ENCODE measurements at regions not wholly inside any gene's neighbourhood (a gene's known extent, or its start where the extent isn't known, plus 50 kb on each side); places are given as distances from the start of the nearest gene placed in this dataset.

DNA sequence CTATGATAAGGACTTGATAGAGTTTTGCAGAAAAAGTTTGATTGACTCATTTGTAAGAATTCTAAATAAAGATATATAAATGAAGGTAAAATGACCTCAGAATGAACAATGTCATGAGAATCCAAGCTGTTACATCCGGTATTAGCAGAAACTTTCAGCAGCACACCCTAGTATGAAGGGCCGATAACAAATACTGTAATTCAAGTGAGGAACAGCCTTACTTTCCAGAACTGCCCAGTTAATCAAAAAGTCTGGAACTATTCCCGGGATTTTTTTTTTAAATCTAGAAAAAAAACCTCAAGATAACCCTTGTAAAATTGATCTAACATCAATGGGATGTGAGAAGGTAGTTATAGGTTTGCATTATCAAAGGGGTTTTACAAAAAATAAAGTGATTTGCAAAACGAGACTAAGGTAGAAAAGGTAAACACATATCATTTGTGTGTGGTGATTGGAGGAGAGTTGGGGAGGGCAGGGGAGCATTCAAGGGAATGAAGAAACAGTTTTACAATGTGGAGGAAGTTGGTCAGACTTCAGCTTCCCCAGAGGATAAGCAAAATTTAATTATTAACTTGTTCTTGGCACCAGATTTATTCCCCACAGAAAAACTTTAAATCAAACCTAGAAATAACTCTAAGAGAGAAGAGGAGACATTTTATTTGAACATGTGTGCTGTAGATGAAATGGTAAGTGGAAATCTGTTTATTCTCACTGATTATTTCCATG, 75.9 kb upstream of the VCAM1 start:
- DNase-seq = peak in 3 of 6 donors; percentile 16 to 32 (median 21)
- ATAC-seq = peak; percentile 83 to 95 (median 90)
- peaks cover 5 to 19% (median 9%) of the 10 kb centered on the region in 3 donors for H3K4me1 ChIP-seq
- peak; percentile 34 for FAIRE-seq
- peak overlapping the region in 1 of 4 donors; percentile 23 for H3K4me3 ChIP-seq
- intact Hi-C loops (cut with DNase I) = no loop called here
- TF ChIP-seq, protein P1, sequence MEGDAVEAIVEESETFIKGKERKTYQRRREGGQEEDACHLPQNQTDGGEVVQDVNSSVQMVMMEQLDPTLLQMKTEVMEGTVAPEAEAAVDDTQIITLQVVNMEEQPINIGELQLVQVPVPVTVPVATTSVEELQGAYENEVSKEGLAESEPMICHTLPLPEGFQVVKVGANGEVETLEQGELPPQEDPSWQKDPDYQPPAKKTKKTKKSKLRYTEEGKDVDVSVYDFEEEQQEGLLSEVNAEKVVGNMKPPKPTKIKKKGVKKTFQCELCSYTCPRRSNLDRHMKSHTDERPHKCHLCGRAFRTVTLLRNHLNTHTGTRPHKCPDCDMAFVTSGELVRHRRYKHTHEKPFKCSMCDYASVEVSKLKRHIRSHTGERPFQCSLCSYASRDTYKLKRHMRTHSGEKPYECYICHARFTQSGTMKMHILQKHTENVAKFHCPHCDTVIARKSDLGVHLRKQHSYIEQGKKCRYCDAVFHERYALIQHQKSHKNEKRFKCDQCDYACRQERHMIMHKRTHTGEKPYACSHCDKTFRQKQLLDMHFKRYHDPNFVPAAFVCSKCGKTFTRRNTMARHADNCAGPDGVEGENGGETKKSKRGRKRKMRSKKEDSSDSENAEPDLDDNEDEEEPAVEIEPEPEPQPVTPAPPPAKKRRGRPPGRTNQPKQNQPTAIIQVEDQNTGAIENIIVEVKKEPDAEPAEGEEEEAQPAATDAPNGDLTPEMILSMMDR (IDR thresholded peaks at IDR 0.05) = no peak
- H3K36me3 ChIP-seq = no peaks in the 10 kb centered on the region
- peak overlapping the region in 2 of 4 donors; percentile 72 to 76 for H3K27ac ChIP-seq
- H3K9me3 ChIP-seq = no peaks in the 10 kb centered on the region
- 3 to 4% methylated on average over 4 of the region's 4 CpGs for WGBS, 2 donors
- H3K27me3 ChIP-seq = no peaks in the 10 kb centered on the region

DNA sequence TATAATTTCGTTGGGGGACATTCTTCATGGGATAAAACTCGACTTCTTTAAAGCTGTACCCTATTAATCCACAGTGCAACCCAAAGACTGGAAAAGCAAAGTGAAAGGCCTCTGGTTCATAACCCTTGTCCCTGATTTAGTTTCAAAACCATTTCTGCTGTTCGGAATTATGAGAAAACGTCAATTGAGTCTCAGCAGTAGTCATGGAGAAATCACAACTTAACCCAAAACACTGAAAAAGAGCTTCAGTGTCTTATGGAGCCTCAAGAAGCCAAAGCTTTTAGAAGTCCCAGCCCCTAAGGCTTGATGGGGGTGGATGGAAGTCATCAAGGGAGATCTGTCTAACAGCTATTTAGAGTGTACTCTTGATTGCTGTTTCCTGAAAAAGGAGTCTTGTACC, 73.5 kb upstream of the VCAM1 start:
- H3K27ac ChIP-seq = no peak overlapping the region
- no peak for FAIRE-seq
- whole genome bisulfite sequencing, 2 donors = 58 to 59% methylated on average over 4 of the region's 4 CpGs

DNA sequence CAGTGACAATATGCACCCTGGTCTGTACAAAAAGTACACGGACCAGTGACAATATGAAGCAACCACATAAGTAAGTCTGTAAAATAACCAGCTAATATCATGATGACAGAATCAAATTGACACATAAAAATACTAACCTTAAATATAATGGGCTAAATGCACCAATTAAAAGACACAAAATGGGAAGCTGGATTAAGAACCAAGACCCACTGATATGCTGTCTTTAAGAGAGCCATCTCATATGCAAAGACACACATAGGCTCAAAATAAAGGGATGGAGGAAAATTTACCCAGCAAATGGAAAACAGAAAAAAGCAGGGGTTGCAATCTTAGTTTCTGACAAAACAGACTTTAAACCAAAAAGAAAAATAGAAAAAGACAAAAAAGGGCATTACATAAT, 70.4 kb upstream of the VCAM1 start:
- no peaks in the 10 kb centered on the region for H3K27me3 ChIP-seq
- no peak overlapping the region for H3K27ac ChIP-seq
- no peak overlapping the region for H3K4me3 ChIP-seq
- 64 to 73% methylated on average over 1 of the region's 1 CpG for WGBS, 2 donors
- no peak for FAIRE-seq
- no peak for DNase-seq
- no peaks in the 10 kb centered on the region for H3K9me3 ChIP-seq
- no peak for ATAC-seq
- TF ChIP-seq, protein P1 (IDR thresholded peaks at IDR 0.05) = no peak
- H3K36me3 ChIP-seq = no peaks in the 10 kb centered on the region
- H3K4me1 ChIP-seq = peaks cover 0 to 2% (median 0%) of the 10 kb centered on the region in 3 donors
- intact Hi-C loops (cut with DNase I) = no loop called here

More for the DNA sequence above, 73.5 kb upstream of the VCAM1 start:
- Histone ChIP-seq H3K27me3 (no peaks in the 10 kb centered on the region), H3K4me1 (peaks cover 5 to 19% (median 9%) of the 10 kb centered on the region in 3 donors), H3K9me3 (no peaks in the 10 kb centered on the region), H3K36me3 (no peaks in the 10 kb centered on the region), H3K4me3 (no peak overlapping the region)
- intact Hi-C loops (cut with DNase I) = no loop called here
- ATAC-seq = no peak
- DNase-seq = no peak
- TF ChIP-seq, protein P1 (IDR thresholded peaks at IDR 0.05) = no peak

DNA sequence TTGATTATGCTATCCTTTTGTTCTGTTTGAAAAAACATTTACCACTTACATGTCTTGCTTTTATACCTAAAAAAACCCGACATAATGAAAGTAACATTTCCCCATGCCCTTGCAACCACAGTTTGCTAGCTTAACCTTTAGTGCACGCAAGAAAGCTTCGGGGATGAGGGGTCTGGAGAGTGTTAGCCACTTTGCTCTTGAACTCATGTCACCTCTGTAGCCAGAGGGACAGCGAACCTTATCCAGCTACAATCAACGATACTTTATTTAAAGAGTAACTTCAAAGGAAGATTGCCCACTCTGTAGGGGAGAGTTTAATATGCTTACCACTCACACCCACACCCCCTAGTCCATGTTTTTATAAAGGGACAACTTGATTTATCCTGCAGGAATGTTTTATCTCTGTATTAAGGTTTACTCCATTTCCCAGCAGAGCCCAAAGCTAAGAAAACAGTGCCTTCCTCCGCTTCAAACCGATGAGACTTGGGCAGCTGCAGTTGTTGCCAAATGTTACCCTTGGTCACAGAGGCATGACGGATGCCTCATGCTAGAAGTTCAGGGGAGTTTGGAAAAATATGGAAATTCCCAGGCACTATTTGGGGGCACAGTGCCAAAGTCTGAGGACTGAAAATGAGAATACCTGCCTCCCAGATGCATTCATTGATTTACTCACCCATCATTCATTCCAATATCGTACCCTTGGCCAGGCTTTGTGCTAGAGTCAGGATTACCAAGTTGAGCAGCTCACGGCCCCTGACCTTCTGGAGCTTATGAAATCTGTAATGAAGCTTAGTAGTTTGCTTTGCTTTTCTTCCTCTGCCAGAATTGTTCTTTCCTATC, 61.4 kb upstream of the VCAM1 start:
- no peak for FAIRE-seq
- ATAC-seq = peak in 2 of 4 donors; percentile 38 to 50
- intact Hi-C loops (cut with DNase I) = no loop called here
- Histone ChIP-seq H3K4me3 (no peak overlapping the region), H3K9me3 (no peaks in the 10 kb centered on the region), H3K27me3 (no peaks in the 10 kb centered on the region), H3K36me3 (no peaks in the 10 kb centered on the region), H3K27ac (no peak overlapping the region), H3K4me1 (peaks cover 0 to 12% (median 0%) of the 10 kb centered on the region in 3 donors)
- no peak for DNase-seq
- WGBS, 2 donors = 42 to 47% methylated on average over 10 of the region's 10 CpGs
- TF ChIP-seq, protein P1 (IDR thresholded peaks at IDR 0.05) = no peak

DNA sequence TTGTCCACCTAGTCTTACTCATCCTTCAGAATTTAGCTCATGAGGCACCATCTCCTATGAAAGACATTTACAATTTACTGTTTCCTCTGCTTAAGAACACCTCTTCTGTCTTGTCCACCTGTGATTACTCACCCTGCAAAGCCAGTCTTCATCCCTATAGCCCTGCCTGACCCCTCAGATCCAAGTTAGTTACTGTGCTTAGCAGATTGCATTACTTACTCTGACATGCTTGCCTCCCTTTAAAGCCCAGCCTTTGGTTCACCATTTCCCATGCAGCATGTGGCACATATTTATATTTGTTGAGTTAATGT, 60.9 kb upstream of the VCAM1 start:
- peaks cover 0 to 12% (median 0%) of the 10 kb centered on the region in 3 donors for H3K4me1 ChIP-seq
- ATAC-seq (no peak), FAIRE-seq (no peak), DNase-seq (no peak)
- TF ChIP-seq, protein P1 (IDR thresholded peaks at IDR 0.05) = no peak
- intact Hi-C loops (cut with DNase I) = no loop called here
- no peaks in the 10 kb centered on the region for H3K36me3 ChIP-seq
- no peak overlapping the region for H3K4me3 ChIP-seq
- no peaks in the 10 kb centered on the region for H3K9me3 ChIP-seq
- H3K27me3 ChIP-seq = no peaks in the 10 kb centered on the region
- H3K27ac ChIP-seq = no peak overlapping the region

Data from pancreas (tissue), 10 donors.